Esophagus mucosa (tissue), 1 donor: ENCODE measurements at regions not wholly inside any gene's neighbourhood (a gene's known extent, or its start where the extent isn't known, plus 50 kb on each side); places are given as distances from the start of the nearest gene placed in this dataset.

Source experiments
- ATAC-seq: fragments of 200-7000 bp; cut with Tn5 transposase; one replicate; pipeline ENCODE4 v1.9.1; 2020
- donor health status: DM: yes; HTN: yes; CAD: no.

GRCh38 chr3:94873751-94874150 is 810.9 kb downstream of the NSUN3 start:
- no peak for ATAC-seq

- ATAC-seq = no peak
Measured at GRCh38 chr3:94875149-94875548, 812.3 kb downstream of the NSUN3 start.

GRCh38 chr3:94887065-94887464 is 824.2 kb downstream of the NSUN3 start:
- ATAC-seq = no peak

- ATAC-seq = no peak
Measured at GRCh38 chr3:94896994-94897393, 834.1 kb downstream of the NSUN3 start.

- no peak for ATAC-seq
Measured at GRCh38 chr3:94904156-94904674, 841.4 kb downstream of the NSUN3 start.

GRCh38 chr3:94909726-94910125 is 846.9 kb downstream of the NSUN3 start:
- no peak for ATAC-seq

GRCh38 chr3:94912656-94913055 is 849.8 kb downstream of the NSUN3 start:
- no peak for ATAC-seq

- ATAC-seq = no peak
Measured at GRCh38 chr3:94927175-94927574, 864.3 kb downstream of the NSUN3 start.

GRCh38 chr3:94928921-94929320 is 866.1 kb downstream of the NSUN3 start:
- peak; percentile 65 for ATAC-seq

- no peak for ATAC-seq
Measured at GRCh38 chr3:94935738-94936580, 873.1 kb downstream of the NSUN3 start.

- no peak for ATAC-seq
Measured at GRCh38 chr3:94937980-94938379, 875.1 kb downstream of the NSUN3 start.

- no peak for ATAC-seq
Measured at GRCh38 chr3:94946683-94947082, 883.8 kb downstream of the NSUN3 start.

GRCh38 chr3:94961423-94962100 is 898.7 kb downstream of the NSUN3 start:
- no peak for ATAC-seq

GRCh38 chr3:94965867-94966475 is 903.1 kb downstream of the NSUN3 start:
- ATAC-seq = no peak

GRCh38 chr3:94967196-94967595 is 904.3 kb downstream of the NSUN3 start:
- no peak for ATAC-seq

- ATAC-seq = no peak
Measured at GRCh38 chr3:94968519-94968918, 905.7 kb downstream of the NSUN3 start.

GRCh38 chr3:94972066-94972465 is 909.2 kb downstream of the NSUN3 start:
- no peak for ATAC-seq

GRCh38 chr3:94978084-94978483 is 915.2 kb downstream of the NSUN3 start:
- no peak for ATAC-seq

- ATAC-seq = no peak
Measured at GRCh38 chr3:94985778-94986177, 922.9 kb downstream of the NSUN3 start.

- ATAC-seq = no peak
Measured at GRCh38 chr3:94990952-94991705, 928.3 kb downstream of the NSUN3 start.

- no peak for ATAC-seq
Measured at GRCh38 chr3:94996743-94997142, 933.9 kb downstream of the NSUN3 start.

- no peak for ATAC-seq
Measured at GRCh38 chr3:95002438-95003046, 939.7 kb downstream of the NSUN3 start.
